SK-N-MC (cell line): ENCODE measurements at regions not wholly inside any gene's neighbourhood (a gene's known extent, or its start where the extent isn't known, plus 50 kb on each side); places are given as distances from the start of the nearest gene placed in this dataset.
"Not testable (repeated sequence)": the region's sequence is repeated elsewhere in the genome, so short reads cannot be mapped to it uniquely, and the experiment has no call there.

ENCODE experiments used
- EZH2 ChIP-seq: fragments of 200-600 bp; sonication (generic); IDR thresholded peaks from one replicate; pipeline ENCODE4 v1.6.1; 2017; ENCODE audit warnings: antibody characterized with exemption
- POLR2AphosphoS5 ChIP-seq: IDR thresholded peaks from 2 replicates; pipeline ENCODE4 v1.6.1; 2012; ENCODE audit warnings: mild to moderate bottlenecking, low read depth, low read length, borderline replicate concordance

DNA sequence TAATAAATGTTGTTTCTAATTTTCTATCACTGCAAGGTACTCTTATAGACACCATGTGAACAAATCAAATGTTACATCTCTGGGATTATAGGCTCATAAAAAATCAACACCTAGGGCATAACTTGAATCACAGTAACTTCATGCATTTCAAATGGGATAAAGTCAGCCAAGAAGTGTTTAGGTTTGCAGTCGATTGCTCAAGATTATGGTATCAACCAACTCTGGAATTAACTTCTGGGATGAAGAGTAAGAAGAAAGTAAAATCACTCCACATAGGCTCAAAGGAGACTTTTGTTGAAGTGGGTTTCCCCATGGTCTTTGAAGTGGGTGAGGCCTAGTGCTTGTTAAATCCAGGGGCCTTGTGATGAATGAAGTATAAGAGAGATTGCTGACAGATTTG is 939.7 kb downstream of the LTN1 start:
- not testable (repeated sequence) for TF ChIP-seq POLR2AphosphoS5, EZH2
